H1 (cell line): ENCODE measurements at regions not wholly inside any gene's neighbourhood (a gene's known extent, or its start where the extent isn't known, plus 50 kb on each side); places are given as distances from the start of the nearest gene placed in this dataset.
"Not testable (repeated sequence)": the region's sequence is repeated elsewhere in the genome, so short reads cannot be mapped to it uniquely, and the experiment has no call there.

Experiments used
- CTCF ChIA-PET: fragments of 300-600 bp; sonication (Branson Sonifier 250); formaldehyde crosslinking; loops from one replicate; lab custom pipeline; 2021; ENCODE audit not compliant: partially characterized antibody; lab: Charles Lee
- POLR2A ChIA-PET: fragments of 300-600 bp; sonication (Branson Sonifier 250); formaldehyde crosslinking; loops from one replicate; lab custom pipeline; 2021; ENCODE audit warnings: inconsistent platforms; ENCODE audit not compliant: partially characterized antibody; lab: Charles Lee
- DNase-seq, 2 experiments: peaks; one replicate each; pipeline versions ENCODE4 v3.0.0 to v3.0.0-alpha.2; 2010 to 2022; ENCODE audit warnings: low spot score in 2 of 2, low read depth in 1 of 2, mixed read lengths in 1 of 2
- FAIRE-seq: peaks from 2 replicates; lab custom pipeline; 2011; peaks lifted over from hg19 to GRCh38; lab: Jason Lieb, UNC
- H2AFZ ChIP-seq: 2 replicates; pipeline ENCODE4 v1.8.1; 2012; ENCODE audit warnings: low read length, inconsistent platforms
- H2AK5ac ChIP-seq: 2 replicates; pipeline ENCODE4 v1.6.1; 2013; ENCODE audit warnings: low read depth, low read length
- H2BK120ac ChIP-seq: replicated peaks from 2 replicates; pipeline ENCODE3; 2013; ENCODE audit warnings: low read depth, low read length, inconsistent platforms
- H2BK12ac ChIP-seq: 2 replicates; pipeline ENCODE4 v1.6.1; 2013; ENCODE audit warnings: low read depth, low read length
- H2BK15ac ChIP-seq: 2 replicates; pipeline ENCODE4 v1.6.1; 2013; ENCODE audit warnings: low read length
- H2BK20ac ChIP-seq: 2 replicates; pipeline ENCODE4 v1.6.1; 2013; ENCODE audit warnings: low read length
- H2BK5ac ChIP-seq: 2 replicates; pipeline ENCODE4 v1.6.1; 2013; ENCODE audit warnings: low read depth, low read length
- H3K14ac ChIP-seq: 2 replicates; pipeline ENCODE4 v1.6.1; 2013; ENCODE audit warnings: inconsistent platforms; ENCODE audit not compliant: insufficient read length
- H3K18ac ChIP-seq: 2 replicates; pipeline ENCODE4 v1.6.1; 2013; ENCODE audit warnings: low read length; ENCODE audit errors: extremely low read depth
- H3K23ac ChIP-seq: 2 replicates; pipeline ENCODE4 v1.6.1; 2013; ENCODE audit warnings: inconsistent platforms; ENCODE audit not compliant: insufficient read length
- H3K23me2 ChIP-seq: 2 replicates; pipeline ENCODE4 v1.6.1; 2013; ENCODE audit warnings: low read depth, low read length
- H3K27ac ChIP-seq: 2 replicates; pipeline ENCODE4 v1.6.1; 2011; ENCODE audit warnings: low read depth, low read length, inconsistent platforms
- H3K27me3 ChIP-seq, 4 experiments: replicated peaks in 1 of 4; 1 replicate in 1 of 4; 2 replicates in 3 of 4; pipeline versions ENCODE4 v1.6.1 to v1.8.1; 2011 to 2013; ENCODE audit warnings: low read length in 3 of 4, mild to moderate bottlenecking in 3 of 4, inconsistent platforms in 2 of 4, mixed read lengths in 2 of 4, moderate library complexity in 1 of 4; ENCODE audit not compliant: control insufficient read depth in 3 of 4, insufficient read depth in 3 of 4; ENCODE audit errors: extremely low read depth in 1 of 4
- H3K36me3 ChIP-seq, 4 experiments: 2 replicates each; pipeline versions ENCODE4 v1.6.1 to v1.8.1; 2011 to 2013; ENCODE audit warnings: mild to moderate bottlenecking in 4 of 4, low read length in 3 of 4, moderate library complexity in 2 of 4, control low read depth in 1 of 4, inconsistent platforms in 1 of 4; ENCODE audit not compliant: insufficient read depth in 4 of 4, control insufficient read depth in 2 of 4
- H3K4ac ChIP-seq: replicated peaks from 2 replicates; pipeline ENCODE3; 2013; ENCODE audit warnings: low read length, low read depth, mixed read lengths, inconsistent platforms; ENCODE audit not compliant: insufficient read length
- H3K4me1 ChIP-seq, 4 experiments: replicated peaks in 1 of 4; 1 replicate in 1 of 4; 2 replicates in 3 of 4; pipeline versions ENCODE4 v1.6.1 to v1.8.1; 2011 to 2013; ENCODE audit warnings: low read length in 3 of 4, inconsistent platforms in 2 of 4, mixed read lengths in 1 of 4; ENCODE audit not compliant: insufficient read depth in 4 of 4, control insufficient read depth in 3 of 4
- H3K4me2 ChIP-seq, 2 experiments: 2 replicates each; pipeline versions ENCODE4 v1.6.1 to v1.8.1; 2011 to 2013; ENCODE audit warnings: low read depth in 2 of 2, low read length in 2 of 2, control low read depth in 1 of 2, inconsistent platforms in 1 of 2, mild to moderate bottlenecking in 1 of 2; ENCODE audit not compliant: insufficient read depth in 1 of 2
- H3K4me3 ChIP-seq, 4 experiments: fragments of 200-600, 300-600 bp in 1 of 4; sonication (generic), shearing (Covaris generic), sonication (Bioruptor Twin) in 1 of 4; 2 replicates each; pipeline versions ENCODE4 v1.5.1 to v1.8.1; 2011 to 2016; ENCODE audit warnings: low read length in 4 of 4, low read depth in 3 of 4, control low read depth in 2 of 4, inconsistent platforms in 2 of 4, mild to moderate bottlenecking in 2 of 4, mixed read lengths in 1 of 4, moderate library complexity in 1 of 4; ENCODE audit not compliant: insufficient read depth in 2 of 4; ENCODE audit errors: extremely low read depth in 1 of 4
- H3K56ac ChIP-seq: replicated peaks from 2 replicates; pipeline ENCODE3; 2013; ENCODE audit warnings: low read depth, mild to moderate bottlenecking, mixed read lengths, low read length, inconsistent platforms; ENCODE audit not compliant: insufficient read length
- H3K79me1 ChIP-seq: 2 replicates; pipeline ENCODE4 v1.6.1; 2013; ENCODE audit warnings: low read depth, low read length, control low read depth
- H3K79me2 ChIP-seq, 2 experiments: 2 replicates each; pipeline versions ENCODE4 v1.6.1 to v1.8.1; 2012 to 2013; ENCODE audit warnings: low read length in 2 of 2, mild to moderate bottlenecking in 2 of 2, inconsistent platforms in 1 of 2; ENCODE audit not compliant: insufficient read depth in 2 of 2, control insufficient read depth in 1 of 2
- H3K9ac ChIP-seq, 4 experiments: replicated peaks in 1 of 4; 1 replicate in 1 of 4; 2 replicates in 3 of 4; pipeline versions ENCODE4 v1.6.1 to v1.8.1; 2011 to 2013; ENCODE audit warnings: low read depth in 3 of 4, low read length in 3 of 4, control low read depth in 2 of 4, mild to moderate bottlenecking in 2 of 4, moderate library complexity in 2 of 4, inconsistent platforms in 1 of 4; ENCODE audit errors: extremely low read depth in 1 of 4
- H3K9me3 ChIP-seq, 2 experiments: 2 replicates each; pipeline versions ENCODE4 v1.6.1 to v1.8.1; 2012 to 2013; ENCODE audit warnings: mild to moderate bottlenecking in 2 of 2, moderate library complexity in 2 of 2, control low read depth in 1 of 2, inconsistent platforms in 1 of 2, low read depth in 1 of 2, low read length in 1 of 2, mixed read lengths in 1 of 2; ENCODE audit not compliant: insufficient read depth in 2 of 2
- H4K20me1 ChIP-seq, 2 experiments: replicated peaks in 1 of 2; 2 replicates each; pipeline versions ENCODE3 to v1.8.1; 2011 to 2013; ENCODE audit warnings: inconsistent platforms in 2 of 2, low read length in 2 of 2, mild to moderate bottlenecking in 1 of 2; ENCODE audit not compliant: insufficient read depth in 2 of 2, control insufficient read depth in 1 of 2
- H4K5ac ChIP-seq: 2 replicates; pipeline ENCODE4 v1.6.1; 2013; ENCODE audit warnings: low read length, low read depth, mixed read lengths, inconsistent platforms; ENCODE audit not compliant: insufficient read length
- H4K8ac ChIP-seq: 2 replicates; pipeline ENCODE4 v1.8.0; 2013; ENCODE audit warnings: mild to moderate bottlenecking, moderate library complexity, low read length, inconsistent platforms; ENCODE audit not compliant: insufficient read depth; ENCODE audit errors: extremely low read depth
- H4K91ac ChIP-seq: replicated peaks from 2 replicates; pipeline ENCODE3; 2013; ENCODE audit warnings: low read length, mixed read lengths, inconsistent platforms; ENCODE audit not compliant: insufficient read length
- WGBS, 2 experiments: shearing (Covaris generic) in 1 of 2; methylation state at CpG; one replicate each; pipeline versions ENCODE4 v1.1.6 to v1.1.7; 2013 to 2015; ENCODE audit warnings: low lambda C conversion rate in 2 of 2, mixed read lengths in 2 of 2, inconsistent platforms in 1 of 2, low coverage in 1 of 2, missing lambda C conversion rate in 1 of 2; ENCODE audit not compliant: insufficient replicate concordance in 2 of 2, insufficient coverage in 1 of 2, insufficient read length in 1 of 2; ENCODE audit errors: extremely low coverage in 1 of 2, missing lambda C conversion rate in 1 of 2; 5-methylcytosine and 5-hydroxymethylcytosine counted together

- H3K79me1 ChIP-seq, H3K18ac ChIP-seq, H2BK20ac ChIP-seq, H4K91ac ChIP-seq, H3K23ac ChIP-seq, H3K4me3 ChIP-seq, H2BK5ac ChIP-seq, FAIRE-seq, H2BK12ac ChIP-seq, H4K20me1 ChIP-seq, H3K9ac ChIP-seq, CTCF ChIA-PET, H2BK15ac ChIP-seq, H3K79me2 ChIP-seq, H3K27ac ChIP-seq, DNase-seq, H3K23me2 ChIP-seq, H3K56ac ChIP-seq, H3K14ac ChIP-seq, H4K8ac ChIP-seq, H2AK5ac ChIP-seq, H3K27me3 ChIP-seq, H3K36me3 ChIP-seq, H2AFZ ChIP-seq, H3K4ac ChIP-seq, H4K5ac ChIP-seq, H3K4me2 ChIP-seq, H3K4me1 ChIP-seq, H2BK120ac ChIP-seq: not testable (repeated sequence)
- peaks cover 40 to 42% of the 10 kb centered on the region in 2 experiments for H3K9me3 ChIP-seq
- 100% methylated on average over 2 of the region's 2 CpGs; no CpG with 5 or more reads in 1 of the 2 experiments for WGBS, 2 experiments
- POLR2A ChIA-PET: interaction anchor here (1.6 kb wide), 1 partner anchor 11 kb away, joined by 4 read pairs; no protein-coding TSS in a partner anchor
Observed at GRCh38 chr14:38011156-38011555, 196.5 kb upstream of the SSTR1 start.
